SW480 (cell line): ENCODE measurements at regions not wholly inside any gene's neighbourhood (a gene's known extent, or its start where the extent isn't known, plus 50 kb on each side); places are given as distances from the start of the nearest gene placed in this dataset.

Experiments
- DNase-seq: peaks from one replicate; pipeline ENCODE4 v3.0.0-alpha.2; 2016; ENCODE audit warnings: low spot score

DNA sequence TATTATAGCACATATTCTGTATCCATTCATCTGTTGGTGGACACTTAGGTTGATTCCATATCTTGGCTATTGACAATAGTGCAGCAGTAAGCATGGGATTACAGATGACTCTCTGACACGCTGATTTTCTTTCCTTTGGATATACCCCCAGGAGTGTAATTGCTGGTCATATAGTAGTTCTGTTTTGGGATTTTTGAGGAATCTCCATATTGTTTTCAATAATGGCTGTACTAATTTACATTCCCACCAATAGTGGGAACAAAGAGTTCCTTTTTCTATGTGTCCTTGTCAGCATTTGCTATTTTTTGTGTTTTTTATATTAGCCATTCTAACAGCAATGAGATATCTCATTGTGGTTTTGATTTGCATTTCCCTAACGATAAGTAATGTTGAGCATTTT is 309.0 kb upstream of the JARID2 start:
- DNase-seq: no peak

DNA sequence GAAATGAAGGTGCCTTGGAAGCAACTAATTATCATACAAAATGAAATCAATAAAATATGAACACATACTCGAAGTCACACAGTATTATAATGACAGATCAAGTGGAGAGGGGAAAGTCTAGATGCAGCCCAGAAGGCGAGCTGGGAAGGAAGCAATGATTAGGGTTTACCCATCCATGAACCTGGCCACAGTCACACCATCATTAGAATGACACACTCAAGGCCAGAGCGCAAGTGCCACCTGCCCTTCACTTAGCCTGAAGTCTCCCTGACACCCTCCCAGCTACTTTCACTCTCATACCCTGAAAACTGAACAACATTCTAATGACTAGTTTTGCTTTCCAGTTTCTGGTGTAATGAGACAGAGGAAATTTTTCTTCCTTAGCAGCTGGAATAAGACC is 302.8 kb upstream of the JARID2 start:
- DNase-seq: no peak

DNA sequence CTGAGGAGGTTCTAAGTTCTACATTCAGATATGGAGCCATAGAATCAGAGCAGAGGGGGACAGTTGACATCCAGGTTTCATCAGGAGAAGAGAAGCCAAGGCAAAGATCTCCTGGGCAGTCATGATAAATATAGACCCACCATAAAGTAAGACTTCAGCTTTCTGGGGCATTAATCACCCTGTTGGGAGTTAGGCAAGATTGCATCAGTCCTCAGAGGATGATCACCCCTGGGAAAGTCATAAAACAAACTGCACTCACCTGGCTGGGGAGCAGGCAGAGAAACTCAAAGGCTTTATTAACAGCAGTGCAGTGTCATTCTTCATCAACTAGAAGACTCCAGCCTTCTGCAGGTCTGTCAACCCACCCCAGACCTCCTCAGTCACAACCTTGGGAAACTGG is 301.3 kb upstream of the JARID2 start:
- peak; percentile 57 for DNase-seq

DNA sequence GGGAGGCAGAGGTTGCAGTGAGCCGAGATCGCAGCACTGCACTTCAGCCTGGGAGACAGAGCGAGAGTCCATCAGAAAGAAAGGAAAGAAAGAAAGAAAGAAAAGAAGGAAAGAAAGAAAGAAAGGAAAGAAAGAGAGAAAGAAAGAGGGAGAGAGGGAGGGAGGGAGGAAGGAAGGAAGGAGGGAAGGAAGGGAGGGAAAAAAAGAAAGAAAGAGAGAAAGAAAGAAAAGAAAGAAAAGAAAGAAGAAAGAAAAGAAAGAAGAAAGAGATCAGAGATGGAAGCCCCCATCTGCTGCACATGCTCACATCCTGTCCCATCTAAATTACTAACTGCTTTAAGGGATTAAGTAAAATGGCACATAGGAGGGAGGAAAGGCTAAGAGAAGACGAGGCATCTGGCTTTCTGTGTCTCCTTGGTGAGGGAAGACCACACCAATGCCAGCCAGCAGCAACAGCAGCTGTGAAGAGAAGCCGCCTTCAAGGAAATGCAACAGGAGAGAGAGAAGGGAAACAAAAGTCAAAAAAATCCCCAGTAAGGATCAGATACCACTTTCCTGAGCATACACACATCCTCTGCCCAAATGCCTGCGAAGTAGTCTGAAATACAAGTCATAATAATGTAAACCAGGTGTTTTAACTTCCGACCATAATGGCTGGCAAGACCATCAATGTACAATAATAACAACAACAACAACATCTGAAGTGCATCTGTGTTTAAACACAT is 300.2 kb upstream of the JARID2 start:
- no peak for DNase-seq

GRCh38 chr6:14946753-14947152 is 299.1 kb upstream of the JARID2 start:
- DNase-seq: no peak

DNA sequence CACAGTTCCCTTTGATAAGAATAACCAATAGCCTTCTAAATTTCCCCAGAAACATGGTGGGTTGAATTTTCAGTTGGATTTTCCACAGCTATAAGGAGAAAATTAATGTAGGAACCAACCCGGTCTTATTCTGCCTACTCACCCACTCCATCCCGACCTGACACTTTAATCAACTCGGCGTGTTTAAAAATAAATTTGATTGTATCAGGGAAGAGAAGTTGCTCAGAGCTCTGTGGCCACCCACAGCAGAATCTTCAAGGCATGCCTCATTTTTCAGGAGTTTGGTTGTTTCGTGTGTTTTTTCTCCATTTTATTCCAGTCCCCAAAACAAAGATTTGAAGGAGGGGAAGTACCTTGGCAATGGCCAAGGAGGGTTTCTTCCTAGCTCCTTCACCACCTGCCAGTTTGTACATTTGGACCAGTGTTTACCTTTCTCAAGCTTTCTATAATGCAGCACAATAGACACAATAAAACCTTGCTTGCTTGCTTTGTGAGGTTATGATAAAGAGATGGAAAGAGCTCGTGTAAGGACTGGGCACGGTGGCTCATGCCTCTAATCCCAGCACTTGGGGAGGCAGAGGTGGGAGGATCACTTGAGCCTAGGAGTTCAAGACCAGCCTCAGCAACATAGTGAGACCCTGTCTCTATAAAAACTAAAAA is 297.2 kb upstream of the JARID2 start:
- no peak for DNase-seq

- DNase-seq: no peak
Measured at GRCh38 chr6:14950103-14950969, 295.5 kb upstream of the JARID2 start.

DNA sequence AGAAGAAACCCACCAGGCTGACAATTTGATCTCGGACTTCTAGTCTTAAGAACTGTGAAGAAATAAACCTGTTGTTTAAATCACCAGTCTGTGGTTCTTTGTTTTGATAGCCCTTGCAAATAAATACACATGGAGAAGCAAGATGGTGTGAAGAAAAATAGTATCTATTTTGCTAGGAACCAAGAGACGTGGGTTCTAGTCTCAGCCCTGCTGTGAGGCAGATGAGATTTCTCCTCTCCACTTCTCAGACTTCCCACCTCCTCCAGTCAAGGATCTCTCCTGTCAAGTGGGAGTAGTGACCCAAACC is 294.9 kb upstream of the JARID2 start:
- no peak for DNase-seq

- DNase-seq: no peak
Measured at GRCh38 chr6:14951704-14952103, 294.2 kb upstream of the JARID2 start.

GRCh38 chr6:14953836-14954235 is 292.0 kb upstream of the JARID2 start:
- DNase-seq: no peak

DNA sequence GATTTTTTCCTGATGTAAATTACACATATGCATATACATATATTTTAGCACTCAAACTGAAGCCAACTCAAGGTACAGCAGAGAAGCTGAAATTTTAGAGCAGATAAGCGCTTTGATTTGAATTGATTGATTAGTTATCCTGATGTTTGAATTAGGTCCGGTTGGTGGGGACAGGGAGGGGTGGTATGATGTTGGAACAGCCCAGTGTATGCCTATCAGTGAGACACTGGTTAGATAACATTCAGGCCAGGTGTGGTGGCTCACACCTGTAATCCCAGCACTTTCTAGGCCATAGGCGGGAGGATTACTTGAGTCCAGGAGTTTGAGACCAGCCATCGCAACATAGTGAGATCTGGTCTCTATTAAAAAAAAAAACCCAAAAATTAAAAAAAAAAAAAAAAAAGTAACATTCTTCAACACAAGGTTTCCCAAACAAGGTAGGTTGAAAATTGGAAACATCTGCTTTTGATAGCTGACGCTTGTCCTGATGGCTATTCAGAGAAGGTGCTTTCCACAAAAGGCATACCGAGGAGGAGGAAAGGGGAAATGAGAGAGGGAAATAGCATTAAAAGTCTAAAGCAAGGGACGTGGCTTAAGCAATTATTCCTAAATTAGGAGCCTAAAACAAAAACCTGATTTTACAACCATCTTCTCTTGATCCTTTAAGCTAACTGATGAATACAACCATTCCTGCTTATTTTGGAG is 288.4 kb upstream of the JARID2 start:
- no peak for DNase-seq

GRCh38 chr6:14959324-14959885 is 286.5 kb upstream of the JARID2 start:
- no peak for DNase-seq

DNA sequence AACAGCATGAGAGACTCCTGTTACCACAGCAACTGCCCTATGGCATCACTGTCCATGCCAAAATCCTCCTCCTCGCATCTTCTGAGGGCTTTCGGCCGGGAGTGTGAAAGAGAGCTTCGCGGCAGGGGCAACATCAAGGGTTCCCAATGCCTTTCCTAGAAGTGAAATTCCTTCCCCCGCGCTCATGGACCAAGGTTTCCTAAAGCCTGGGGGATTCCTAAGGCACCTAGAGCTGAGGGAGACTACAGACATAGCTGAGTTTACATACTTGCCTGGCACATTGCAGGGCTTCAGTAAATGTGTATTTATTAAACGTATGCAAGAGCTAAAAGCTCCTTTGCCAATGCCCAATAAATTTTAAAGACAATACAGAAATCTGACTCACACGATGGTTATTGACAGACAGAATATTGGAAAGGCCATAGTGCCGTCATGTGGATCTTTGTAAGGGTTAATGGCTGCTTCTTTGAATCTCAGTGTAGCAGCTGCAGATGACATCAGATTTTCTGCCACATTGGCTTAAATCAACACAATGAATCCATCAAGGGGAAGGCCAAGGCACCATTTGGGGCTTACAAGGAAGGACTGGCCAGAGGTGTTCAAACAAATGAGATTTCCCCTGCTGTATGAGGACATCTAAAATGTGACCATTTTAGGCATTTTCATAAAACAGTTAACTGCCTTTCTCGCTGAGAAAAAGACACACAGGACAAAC is 281.2 kb upstream of the JARID2 start:
- no peak for DNase-seq

GRCh38 chr6:14965424-14966075 is 280.3 kb upstream of the JARID2 start:
- no peak for DNase-seq

DNA sequence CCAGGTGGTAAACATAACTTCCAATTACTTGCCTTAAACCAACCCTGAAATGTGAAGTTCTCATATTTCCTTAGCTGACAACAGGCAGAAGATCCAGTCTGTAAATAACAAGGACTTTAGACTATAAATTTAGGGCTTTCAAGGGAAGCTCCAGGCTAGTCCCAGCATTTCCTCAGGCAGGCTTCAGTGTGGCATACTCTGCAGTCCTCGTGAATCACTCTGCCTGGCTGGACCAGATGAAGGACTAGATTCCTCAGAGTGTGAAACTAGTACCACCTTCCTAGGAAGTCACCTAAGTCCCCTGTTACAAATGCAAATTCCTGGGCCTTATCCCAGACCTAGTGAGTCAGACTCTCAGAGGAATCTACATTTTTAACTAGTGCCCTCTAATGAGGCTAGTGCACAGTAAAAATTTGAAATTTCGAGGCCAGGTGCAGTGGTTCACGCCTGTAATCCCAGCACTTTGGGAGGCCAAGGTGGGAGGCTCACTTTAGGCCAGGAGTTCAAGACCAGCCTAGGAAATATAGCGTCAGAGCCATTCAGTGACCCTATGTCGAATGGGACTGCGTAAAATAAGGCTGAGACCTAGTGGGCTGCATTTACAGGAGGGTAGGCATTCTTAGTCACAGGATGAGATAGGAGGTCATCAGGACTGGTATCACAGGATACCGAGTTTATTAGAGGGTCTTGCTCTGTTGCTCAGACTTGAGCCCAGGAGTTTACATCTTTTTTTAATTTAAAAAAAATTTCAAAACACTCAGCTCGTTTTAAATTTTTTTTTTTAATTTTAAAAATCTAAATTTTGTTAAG is 279.6 kb upstream of the JARID2 start:
- no peak for DNase-seq

DNA sequence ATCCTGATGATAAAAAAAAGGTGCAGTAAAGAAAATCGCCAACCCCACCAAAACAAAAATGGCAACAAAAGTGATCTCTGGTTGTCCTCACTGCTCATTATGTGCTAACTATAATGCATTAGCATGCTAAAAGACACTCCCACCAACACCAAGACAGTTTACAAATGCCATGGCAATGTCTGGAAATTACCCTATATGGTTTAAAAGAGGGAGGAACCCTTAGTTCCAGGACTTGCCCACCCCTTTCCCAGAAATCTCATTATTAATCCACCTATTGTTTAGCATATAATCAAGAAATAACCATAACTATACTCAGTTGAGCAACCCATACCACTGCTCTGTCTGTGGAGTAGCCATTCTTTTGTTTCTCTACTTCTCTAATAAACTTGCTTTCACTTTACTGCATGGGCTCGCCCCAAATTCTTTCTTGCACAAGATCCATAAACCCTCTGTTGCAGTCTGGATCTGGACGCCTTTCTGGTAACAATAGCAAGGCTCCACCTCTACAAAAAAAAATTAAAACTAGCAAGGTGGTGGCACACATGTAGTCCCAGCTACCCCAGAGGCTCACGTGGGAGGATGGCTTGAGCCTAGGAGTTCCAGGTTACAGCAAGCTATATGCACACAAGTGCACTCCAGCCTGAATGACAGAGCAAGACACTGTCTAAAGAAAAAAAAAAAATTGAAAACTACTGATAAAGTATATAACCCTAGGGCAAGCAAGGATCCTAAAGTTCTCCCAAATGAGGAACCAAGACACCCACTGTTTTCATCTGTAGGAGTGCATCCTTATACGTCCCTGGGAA is 278.8 kb upstream of the JARID2 start:
- DNase-seq: no peak

GRCh38 chr6:14968056-14968637 is 277.7 kb upstream of the JARID2 start:
- DNase-seq: no peak

DNA sequence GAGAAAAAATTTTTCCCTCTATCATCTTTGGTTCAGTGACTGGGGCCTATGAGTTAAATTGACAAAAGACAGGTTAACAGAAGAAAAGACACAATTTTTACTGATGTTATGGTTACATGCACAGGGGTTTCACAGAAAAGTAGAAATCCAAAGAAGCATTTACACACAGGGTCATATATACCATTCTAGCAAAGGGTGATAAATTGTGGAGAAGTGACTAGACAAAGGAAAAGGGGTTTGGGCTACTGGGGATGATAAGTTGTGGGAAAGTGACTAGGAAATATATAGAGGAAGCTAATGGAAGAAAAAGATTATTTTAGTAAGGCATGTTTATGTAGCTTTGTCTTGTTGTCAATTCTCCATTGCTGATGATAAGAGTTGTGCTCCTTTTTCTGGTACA is 276.7 kb upstream of the JARID2 start:
- DNase-seq: no peak
